NCI-H446 treated with DMSO at 0.1 percent for 48 hours (cell line): ENCODE measurements at regions not wholly inside any gene's neighbourhood (a gene's known extent, or its start where the extent isn't known, plus 50 kb on each side); places are given as distances from the start of the nearest gene placed in this dataset.

Source experiments
- DNase-seq: peaks from one replicate; lab custom pipeline; 2025; lab: John Stamatoyannopoulos, UW

DNA sequence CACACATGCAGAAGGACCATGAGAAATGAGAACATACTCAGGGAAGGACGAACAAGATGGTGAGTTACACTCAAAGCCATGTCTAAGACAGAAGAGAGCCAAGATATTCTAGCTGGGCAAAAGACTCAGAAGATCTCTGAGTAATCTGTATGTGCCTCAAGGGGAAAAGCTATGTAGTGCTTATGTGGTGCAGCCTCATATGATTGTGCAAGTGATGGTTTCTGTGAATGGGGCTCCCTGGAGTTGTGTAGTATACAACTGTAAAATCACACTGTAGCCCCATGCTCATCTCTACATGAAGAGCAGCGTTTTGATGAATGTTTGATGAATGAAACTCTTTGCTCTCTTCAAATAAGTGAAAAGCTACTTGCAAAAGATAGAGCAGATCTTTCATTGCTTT lies 57.5 kb downstream of the OSR1 start:
- DNase-seq, result no peak

DNA sequence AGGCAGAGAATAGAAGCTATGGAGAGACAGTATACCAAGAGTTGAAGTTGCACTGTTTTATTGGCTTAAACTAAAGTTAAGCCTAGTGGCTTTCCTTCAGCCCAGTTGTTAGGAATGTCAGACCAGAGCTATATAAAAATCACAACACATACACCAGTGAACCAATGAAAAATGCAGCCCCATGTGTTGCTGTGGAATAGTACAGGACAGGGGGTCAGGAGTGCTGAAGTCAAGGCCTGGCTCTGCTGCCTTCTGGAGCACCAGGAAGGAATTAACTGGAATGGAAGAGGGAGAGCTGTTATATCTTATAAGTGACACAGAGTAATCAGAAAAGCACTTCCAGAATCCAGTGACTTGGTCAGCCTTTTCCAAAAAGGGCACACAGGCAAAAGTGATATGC lies 58.9 kb downstream of the OSR1 start:
- no peak for DNase-seq

DNA sequence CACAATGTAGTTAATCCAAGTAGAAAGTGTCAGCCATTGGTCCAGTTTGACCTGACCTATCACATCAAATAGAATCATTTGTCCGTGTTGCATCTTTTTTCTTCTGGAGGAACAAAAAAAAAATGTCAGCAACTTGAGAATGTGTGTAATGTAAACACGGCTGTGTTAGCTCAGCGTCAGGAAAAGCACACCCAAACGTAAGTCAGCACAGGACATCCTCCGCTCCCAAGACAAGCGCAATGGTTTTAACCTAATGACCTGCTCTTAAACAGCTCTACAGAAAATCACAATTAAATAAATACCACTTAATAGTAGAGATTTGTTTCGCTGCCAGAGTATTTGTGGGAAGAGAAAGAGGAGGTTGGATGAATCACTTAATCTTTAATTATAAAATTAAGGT lies 59.4 kb downstream of the OSR1 start:
- no peak for DNase-seq

DNA sequence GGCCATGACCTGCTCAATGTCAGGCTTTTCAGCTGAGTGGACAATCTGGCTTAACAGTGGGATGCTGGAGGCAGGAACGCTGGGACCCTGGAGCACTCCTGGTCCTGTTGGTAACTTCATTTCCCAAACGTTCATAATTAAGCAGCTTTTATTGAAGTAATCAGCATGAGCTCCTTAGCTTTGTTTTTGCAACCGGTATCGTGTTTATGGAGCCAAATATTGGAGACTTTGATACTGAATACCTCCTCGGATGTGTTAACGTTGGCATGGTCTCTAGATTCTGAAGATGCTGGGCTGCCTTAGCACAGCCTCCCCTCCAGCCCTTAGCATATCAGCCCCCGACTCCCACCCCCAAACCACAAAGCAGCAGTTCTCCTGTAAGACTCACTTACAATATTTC lies 60.7 kb downstream of the OSR1 start:
- DNase-seq, result no peak

DNA sequence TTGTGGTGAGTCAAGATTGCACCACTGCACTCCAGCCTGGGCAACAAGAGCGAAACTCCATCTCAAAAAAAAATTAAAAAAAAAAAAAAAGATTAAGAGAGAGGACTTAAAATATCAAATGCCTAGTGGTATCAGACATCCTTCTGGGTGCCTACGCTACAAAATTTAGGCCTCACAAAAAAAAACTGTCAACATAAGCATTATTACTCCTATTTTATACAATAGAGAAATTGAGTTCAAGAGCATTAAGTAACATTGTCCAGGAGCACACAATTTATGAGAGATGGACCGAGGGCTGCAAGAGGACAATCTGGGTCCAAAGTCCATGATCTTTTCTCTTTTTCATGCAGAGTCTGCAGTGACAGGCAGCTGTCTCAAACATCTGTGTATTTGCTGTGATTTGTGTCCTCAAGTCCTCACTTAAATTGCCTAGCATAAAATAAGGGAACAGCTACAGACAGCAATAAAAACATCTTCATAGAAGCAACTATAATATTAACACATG lies 62.4 kb downstream of the OSR1 start:
- no peak for DNase-seq

DNA sequence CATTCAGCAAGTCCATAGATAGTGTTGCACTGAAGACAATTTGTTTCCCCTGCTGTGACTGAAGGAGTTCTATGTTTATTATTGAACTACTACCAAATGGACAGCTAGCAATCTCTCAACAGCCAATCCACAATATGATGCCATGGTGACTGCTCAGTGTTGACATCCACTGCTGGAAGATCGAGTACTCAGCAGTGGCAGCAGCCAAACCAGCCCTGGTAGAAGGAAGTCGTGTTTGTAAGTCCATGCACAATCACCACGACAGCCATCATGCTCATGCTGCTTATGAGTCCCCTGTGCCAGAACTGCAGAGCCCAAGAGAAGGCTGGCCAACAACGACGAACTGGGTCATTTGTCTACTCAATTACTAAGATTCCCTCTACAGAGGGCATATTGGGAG lies 66.4 kb downstream of the OSR1 start:
- DNase-seq, result no peak

DNA sequence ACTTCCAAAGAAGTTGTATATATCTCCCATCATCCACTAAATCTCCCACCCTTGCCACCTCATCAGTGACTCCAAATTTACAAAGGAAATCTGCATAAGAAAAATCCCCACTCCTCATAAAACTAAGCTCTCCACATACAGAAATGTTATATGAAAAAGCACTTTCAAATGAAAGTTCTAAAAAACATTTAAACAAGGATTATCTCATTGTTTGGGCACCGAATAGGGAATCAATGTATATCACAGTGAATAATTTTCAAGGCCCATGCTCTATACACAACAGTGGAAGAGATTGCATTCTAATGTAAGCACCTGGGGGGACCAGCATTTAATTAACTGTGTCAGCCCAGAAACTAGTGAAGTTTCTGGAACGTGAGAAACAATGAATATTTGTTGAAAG lies 70.1 kb downstream of the OSR1 start:
- no peak for DNase-seq

DNA sequence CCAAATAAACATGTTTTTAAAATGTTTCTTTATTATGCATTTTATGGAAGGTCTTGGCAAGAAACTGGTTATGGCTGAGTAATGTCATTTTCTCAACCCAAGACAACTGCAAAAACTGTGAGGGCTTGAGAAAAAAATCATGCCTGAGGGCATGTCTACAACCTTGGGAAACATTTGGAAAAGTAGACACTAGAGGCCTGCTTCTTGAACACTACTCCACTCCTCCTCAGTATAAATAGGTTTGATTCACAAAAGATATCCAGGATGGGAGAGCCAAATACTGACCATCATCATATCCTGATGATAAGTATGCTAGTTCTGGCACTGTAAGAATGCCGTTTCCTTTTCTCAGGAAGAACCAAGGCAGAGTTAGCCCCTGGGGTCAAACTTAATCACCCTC lies 71.1 kb downstream of the OSR1 start:
- no peak for DNase-seq

DNA sequence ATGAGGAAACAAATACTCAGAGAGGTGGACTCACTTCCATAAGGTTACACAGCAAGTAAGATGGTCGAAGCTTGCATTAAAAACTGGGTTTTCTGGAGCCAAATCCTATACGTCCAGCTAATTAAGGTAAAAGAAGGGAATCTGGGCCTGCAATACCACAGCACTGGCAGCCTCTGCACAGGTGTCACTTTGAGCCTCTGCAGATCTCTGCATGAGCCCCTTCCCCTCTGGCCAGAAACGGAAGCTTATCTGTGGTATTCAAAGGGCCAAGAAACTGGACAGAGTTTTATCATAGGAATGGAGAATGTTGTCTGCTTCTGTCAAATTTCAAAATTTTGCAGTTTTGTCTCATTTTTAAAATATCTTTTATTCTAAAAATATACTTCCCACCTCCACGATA lies 76.1 kb downstream of the OSR1 start:
- DNase-seq, result no peak

DNA sequence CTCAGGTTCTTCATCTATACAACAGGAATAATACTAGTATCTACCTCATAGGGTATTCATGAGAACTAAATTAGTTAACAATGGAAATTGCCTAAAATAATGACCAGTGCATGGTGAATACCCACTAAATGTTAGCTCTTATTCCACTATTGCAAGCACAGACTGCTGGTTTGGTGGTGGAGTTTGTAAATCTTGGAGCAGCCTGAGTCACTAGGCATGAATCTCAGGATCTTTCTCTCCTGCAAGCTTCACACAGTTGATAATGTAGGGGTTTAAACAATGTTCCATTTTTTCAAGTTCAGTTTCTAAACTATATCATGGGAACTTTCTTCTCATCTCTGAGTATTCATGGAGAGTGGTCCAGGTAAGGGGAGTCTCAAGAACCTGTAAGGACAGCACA lies 84.0 kb downstream of the OSR1 start:
- no peak for DNase-seq

DNA sequence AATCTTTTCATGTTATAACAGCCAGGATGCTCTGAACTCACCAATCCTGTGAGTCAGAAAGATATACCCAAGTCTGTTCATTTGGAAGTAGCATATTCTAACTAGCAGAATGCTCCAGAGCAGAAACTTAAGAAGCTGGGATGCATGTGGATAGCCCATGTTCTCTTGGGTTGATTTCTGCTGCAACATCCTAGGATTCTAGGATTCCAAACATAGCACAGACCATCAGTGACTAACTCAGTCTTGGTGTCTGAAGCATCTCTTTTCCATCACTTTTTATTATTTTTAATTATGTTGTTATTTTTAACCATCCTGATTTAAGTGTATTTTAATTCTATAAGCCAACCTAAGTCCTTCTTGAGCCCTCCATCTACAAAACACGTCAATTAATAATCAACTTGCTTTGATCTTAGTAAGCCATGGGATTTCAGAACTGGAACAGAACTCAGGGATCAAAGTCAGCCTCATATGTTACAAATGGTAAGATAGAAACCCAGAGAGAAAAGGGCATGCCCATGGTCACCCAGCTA lies 85.4 kb downstream of the OSR1 start:
- DNase-seq, result no peak

DNA sequence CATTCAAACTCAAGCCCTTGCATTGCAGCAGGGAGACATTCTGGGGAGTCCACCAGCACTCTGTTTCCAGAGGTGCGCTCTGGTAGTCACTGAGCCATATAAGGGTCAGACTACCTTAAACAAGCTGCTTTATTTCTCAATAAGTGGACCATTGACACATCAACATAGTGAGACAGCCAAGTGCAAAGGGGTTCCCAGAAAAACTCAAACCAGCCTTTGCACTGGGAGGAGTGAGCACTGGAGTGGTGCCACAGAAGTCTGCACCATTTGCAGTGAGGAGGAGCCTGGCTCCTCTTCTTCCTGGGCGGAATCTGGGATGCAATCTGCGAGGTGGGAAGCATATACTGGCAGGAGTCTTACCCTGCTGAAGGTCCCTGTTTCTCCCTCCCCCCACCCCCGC lies 86.4 kb downstream of the OSR1 start:
- no peak for DNase-seq

DNA sequence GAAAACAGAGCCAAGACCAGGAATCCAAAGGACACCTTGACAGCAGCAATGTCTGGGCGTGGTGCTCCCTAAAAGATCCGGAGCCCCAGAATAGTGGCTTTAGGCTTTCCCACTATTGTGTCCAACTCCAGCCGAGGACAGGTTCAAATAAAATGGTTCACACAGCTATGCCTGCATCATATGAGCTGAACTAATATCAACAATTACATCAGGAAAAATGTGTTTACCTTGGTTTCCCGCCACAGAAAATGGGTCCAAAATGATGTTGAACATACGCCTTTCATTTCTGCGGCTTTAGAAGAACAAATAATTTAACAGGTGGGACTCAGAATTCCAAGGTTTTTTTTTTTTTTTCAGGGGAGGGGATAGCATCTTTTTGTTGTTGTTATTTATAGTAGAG lies 93.6 kb downstream of the OSR1 start:
- DNase-seq, result no peak

DNA sequence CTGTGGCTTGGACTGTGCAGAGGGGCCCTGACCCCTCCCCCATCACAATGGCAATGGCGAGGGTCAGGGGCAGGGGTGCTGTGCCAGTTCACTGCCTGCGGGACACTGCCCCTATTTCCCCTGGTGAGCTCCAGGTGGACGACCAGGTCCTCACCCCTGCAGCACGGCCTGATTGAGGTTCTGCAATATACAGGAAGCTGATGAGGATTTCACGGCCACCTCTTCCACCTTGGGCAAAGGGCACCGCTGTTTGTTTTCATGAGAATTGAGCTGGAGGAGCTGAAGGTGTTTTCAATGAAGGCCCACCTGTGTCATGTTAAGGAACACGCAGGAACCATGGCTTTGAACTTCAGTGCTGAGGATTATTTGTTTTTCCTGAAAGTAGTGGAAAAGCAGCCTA lies 96.3 kb downstream of the OSR1 start:
- no peak for DNase-seq

DNA sequence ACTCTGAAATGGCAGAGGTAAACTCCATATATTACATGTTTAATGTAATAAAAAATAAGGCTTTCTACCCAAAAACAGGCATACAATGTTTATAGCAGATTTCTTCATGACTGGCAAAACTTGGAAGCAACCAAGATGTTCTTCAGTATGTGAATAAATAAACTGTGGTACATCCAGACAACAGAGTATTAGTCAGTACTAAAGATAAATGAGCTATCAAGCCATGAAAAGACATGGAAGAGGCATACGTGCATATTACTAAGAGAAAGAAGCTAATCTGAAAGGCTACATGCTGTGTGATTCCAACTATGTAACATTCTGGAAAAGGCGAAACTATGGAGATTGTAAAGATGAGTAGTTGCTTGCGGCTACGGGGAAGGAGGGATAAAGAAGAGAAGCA lies 97.4 kb downstream of the OSR1 start:
- no peak for DNase-seq

DNA sequence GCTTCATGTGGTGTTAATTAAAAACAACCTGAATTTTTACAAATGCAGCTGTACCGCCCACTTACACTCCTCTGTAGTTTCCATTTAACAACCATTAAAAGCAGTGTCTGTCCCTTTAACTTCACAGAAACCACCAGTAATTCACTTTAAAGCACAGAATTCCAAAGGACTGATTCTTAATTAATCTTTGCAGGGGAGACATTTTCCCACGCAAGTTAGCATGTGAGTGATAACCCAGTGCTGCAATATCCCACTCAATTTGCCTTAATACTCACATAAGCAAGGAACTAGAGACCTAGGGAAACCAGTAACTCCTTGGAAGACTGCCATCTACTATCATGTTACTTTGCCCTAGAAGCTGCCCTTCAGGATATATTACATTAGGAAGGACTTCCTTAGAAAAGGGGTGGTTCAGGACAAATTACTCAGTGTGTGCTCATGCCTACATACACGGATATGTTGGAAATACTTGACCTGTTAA lies 102.3 kb downstream of the OSR1 start:
- no peak for DNase-seq

DNA sequence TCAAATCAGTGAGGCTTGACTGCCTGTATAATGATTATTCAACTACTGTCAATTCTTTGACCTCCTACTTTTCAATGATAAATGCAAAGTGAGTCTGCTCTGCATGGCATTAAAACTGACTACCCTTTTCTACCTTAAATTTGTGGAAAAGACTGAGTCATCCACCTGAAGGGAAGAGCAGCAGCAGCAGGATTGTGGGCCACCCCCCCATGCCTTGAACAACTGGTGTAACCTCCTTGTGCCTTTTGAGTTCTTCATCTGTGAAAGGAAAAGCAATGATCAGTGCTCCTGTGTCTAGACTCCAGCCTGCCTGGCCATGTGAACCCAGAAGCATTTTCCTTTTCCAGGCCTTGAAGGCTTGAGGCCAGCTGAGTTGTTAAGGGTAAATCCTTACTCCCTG lies 102.9 kb downstream of the OSR1 start:
- DNase-seq, result no peak

DNA sequence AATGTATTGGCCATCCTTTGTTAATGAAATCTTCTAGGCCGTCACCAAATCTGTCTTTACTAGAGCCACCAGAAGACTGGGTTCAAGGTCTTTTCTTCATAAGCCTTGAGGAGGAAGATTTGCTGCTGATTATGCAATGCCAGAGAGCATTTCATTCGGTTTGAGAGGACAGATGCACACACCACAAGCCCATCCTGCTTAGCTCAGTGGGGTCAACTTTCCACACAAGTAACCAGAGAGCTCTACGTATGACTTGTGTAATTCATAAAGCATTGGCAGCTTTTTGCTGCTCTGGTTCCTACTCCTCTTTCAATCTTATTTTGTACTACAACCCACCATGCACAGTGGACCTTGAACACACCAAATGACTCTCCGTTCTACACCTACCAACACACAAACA lies 106.9 kb downstream of the OSR1 start:
- no peak for DNase-seq

DNA sequence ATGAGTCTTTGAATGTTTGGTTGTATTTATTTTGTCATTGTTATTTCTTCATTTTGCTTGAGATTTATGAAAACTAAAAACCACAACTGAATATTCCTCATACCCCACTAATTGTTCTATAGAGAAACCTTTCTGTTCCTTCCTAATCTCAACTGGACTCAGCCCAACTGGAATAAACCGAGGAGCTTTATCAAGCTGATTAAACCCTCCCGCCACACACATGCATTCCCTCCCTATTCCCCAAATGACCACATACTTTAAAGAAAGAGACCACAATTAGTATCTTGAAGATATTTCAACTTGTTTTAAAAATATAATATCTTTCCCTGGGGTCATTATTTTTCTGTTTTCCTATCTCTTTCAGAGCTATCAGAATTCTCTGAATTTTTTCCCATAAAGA lies 107.5 kb downstream of the OSR1 start:
- no peak for DNase-seq

DNA sequence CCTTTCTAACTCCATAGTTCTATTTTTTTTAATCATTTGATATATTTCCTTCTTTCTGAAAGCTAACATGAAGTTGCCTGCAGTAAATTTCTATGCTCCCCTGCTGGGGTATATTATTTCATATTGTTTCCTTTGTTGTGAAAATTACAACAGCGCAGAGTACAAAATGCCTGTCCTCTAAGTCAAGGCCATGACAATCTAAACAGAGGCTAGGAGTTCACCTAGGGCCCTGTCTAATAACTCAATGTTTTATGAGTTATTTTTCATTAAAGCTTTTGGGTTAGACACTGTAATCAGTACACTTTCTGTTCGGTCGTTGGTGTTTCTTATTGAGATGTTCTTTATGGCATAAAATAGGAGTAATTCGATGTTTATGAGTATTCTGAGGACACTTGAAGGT lies 111.2 kb downstream of the OSR1 start:
- DNase-seq, result no peak

DNA sequence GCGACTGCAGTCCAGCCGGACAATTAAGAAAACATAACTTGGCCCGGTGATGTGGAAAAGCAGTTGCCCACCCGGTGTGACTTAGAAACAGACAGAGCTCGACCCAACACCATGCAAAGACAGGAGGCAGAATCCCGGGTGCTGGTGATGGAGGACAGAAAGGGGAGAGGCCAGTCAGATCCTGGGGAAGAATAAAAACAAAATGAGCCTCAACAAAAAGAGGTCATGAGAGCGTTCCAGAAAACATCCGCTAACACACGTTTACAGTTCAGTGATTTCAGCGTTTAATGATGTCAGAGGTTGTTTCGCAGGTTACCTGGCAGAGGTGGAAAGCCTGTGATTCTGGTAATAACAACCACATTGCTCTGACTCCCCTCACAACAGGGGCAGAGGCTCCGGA lies 111.9 kb downstream of the OSR1 start:
- DNase-seq, result no peak

DNA sequence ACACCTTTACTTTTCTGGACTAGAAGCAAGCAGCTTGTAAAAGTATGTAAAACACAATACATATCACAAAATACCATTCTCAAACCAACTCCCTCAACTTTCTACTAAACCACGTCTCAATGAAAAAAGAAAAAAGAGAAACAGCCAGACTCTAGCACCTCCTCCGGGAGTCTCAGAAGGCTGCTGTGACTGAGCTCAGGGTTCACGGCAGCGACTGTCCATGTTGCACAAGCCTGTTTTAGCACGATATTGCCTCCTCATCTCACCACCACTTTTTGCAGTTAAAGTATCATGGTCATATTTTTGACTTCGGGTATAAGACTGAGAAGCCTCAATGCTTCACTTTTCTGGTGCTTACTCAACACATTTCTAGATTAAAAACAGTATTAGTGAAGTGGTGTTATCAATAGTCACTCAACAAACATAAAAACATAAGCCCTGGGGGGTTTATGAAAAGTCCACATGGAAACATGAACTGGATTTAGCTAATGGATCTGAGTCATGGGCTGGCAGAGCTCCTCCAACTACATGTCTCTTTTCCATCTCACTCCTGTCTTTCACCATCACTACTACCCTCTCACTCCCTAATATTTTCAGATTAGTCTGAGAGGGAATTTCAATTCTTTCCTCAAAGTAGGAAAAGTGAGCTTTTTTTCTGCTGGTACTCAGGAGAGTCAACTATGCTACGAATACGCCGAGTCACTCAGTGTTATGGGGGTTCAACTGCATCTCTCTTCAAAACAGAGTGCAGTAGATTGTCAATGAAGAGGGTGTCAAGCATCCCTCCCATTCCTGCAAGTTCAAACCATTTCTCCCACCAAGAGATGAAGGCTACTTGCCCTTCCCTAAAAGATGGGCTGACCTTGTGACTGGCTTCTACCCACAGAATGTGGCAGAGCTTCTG lies 113.7 kb downstream of the OSR1 start:
- DNase-seq, result no peak

DNA sequence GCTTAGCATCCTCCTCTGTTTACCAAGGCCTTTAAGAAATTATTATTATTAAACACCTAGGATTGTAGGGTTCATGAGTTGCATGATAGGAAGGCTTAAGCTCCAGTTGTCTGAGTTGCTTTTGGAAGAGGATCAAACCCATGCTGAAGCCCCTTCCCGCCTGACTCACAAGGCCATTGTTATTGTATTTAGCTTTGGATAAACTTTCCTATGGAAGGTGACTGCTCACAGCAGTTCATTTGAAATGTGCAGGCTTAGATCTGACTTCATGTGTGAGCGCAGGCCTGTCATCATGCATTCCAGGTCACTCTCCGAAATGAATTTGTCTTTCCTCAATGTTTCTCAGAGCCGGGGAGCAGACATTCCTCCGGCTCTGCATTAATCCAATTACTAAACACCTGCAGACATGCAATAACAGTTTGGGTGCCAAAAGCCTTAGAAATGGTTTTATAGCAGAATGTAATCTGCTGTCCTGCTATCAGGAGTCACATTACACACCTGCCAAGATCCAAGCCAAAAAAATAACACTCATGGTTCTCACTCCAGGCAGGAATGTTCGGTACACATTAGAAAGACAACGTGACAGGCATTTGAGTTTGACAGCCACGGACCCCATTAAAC lies 119.9 kb downstream of the OSR1 start:
- DNase-seq, result no peak
